CD4-positive, alpha-beta T cell treated with Interleukin-17A for 4 hours (primary cell): ENCODE measurements at regions not wholly inside any gene's neighbourhood (a gene's known extent, or its start where the extent isn't known, plus 50 kb on each side); places are given as distances from the start of the nearest gene placed in this dataset.
"Not testable (repeated sequence)": the region's sequence is repeated elsewhere in the genome, so short reads cannot be mapped to it uniquely, and the experiment has no call there.

Experiments
- DNase-seq: peaks from one replicate; pipeline ENCODE4 v3.0.0-alpha.2; 2020; ENCODE audit warnings: mixed read lengths

- DNase-seq = not testable (repeated sequence)
Measured at GRCh38 chr1:146883190-146883589, 54.9 kb upstream of the NBPF12 start.

DNA sequence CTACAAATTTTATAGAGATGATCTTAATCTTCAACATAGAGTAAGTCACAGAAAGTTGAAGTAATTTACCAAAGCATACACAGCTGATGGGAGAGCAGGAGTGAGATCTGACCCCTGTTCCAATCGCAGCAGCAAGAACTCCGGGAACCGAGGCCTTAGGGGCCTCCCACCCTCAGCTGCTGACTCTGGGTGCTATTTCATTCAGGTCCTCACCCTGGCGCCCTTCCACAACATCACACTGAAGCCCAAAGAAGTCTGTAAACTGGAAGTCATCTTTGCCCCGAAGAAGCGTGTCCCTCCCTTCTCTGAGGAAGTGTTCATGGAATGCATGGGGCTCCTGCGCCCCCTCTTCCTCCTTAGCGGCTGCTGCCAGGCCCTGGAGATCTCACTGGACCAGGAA lies 57.0 kb upstream of the NBPF12 start:
- not testable (repeated sequence) for DNase-seq

- not testable (repeated sequence) for DNase-seq
Measured at GRCh38 chr1:146863799-146864319, 74.3 kb upstream of the NBPF12 start.

DNA sequence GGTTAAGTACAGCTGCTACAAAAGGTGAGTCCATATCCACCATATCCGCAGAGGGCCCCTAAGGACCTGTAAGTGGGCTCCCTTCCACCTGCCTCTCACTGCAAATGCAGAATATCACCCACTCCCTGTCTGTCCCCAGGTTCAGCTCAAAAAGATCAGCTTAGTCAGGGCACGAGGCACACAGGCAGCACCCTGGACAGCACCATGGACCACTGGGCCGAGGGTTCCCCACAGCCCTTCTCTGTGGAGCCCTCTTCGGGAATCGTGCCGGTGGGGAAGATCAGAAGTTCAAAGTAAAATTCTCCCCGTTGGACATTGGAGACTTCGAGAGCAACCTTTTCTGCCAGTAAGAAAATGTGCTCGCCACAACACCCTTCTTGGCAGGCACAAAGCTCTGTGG lies 85.0 kb upstream of the NBPF12 start:
- DNase-seq = not testable (repeated sequence)

DNA sequence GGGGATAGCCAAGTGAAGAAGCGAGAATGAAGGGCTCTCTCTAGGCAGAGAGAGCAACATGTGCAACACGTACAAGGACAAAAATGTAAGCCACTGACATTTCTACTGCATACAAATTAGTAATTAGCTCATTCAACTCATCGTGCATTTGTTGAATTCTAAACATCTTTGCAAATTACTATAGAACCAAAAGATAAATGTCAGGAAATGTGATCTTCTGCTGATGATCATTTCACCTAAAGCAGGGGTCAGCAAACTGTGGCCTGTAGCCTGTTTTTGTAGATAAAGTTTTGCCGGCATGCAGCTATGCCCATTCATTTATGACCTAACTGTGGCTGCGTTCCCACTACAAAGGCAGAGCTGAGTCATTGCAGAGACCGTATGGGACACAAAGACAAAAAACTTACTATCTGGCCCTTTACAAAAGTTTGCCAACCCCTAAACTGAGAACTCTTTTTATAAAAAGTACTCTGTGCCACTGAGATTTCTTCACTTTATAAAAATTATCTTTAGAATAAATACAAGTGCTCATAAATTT lies 87.7 kb upstream of the NBPF12 start:
- DNase-seq = not testable (repeated sequence)

DNA sequence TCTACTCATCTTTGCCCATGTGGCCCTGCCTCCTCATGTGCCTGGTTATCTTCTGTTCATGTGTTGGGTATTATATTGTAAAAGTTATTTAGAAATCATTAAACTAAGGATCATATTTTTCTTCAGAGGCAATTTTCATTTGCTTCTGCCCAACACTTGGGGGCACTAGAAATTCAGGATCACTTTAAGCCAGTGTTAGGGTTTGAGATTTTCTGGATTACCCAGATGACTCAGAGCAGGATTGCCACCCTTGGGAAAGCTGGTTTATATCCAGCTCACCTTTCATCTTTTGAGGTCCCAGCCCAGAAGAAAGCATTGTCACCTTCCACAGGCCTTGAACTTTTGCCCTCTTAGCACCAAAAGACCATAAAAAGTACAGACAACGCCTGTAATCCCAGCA lies 99.4 kb upstream of the NBPF12 start:
- DNase-seq = not testable (repeated sequence)

DNA sequence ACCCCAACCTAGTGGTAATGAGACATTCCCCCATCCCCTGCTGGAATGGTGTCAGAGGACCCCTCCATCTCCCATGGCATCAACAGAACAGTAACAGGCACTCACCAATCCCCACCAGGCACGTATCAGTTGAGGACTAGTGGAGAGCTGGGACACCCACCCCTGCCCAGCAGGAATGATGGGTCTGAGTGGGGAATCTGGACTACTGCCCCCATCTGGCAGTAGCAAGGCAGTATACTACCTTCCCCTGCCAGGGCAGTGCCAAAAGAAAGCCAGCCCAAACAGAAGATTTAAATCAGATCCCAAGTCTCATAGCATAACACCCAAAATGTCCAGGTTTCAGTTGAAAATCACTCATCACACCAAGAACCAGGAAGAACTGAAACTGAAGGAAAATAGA lies 111.2 kb upstream of the NBPF12 start:
- not testable (repeated sequence) for DNase-seq

GRCh38 chr1:146794236-146794635 lies 143.9 kb upstream of the NBPF12 start:
- DNase-seq = not testable (repeated sequence)

GRCh38 chr1:146792725-146793124 lies 145.4 kb upstream of the NBPF12 start:
- not testable (repeated sequence) for DNase-seq

DNA sequence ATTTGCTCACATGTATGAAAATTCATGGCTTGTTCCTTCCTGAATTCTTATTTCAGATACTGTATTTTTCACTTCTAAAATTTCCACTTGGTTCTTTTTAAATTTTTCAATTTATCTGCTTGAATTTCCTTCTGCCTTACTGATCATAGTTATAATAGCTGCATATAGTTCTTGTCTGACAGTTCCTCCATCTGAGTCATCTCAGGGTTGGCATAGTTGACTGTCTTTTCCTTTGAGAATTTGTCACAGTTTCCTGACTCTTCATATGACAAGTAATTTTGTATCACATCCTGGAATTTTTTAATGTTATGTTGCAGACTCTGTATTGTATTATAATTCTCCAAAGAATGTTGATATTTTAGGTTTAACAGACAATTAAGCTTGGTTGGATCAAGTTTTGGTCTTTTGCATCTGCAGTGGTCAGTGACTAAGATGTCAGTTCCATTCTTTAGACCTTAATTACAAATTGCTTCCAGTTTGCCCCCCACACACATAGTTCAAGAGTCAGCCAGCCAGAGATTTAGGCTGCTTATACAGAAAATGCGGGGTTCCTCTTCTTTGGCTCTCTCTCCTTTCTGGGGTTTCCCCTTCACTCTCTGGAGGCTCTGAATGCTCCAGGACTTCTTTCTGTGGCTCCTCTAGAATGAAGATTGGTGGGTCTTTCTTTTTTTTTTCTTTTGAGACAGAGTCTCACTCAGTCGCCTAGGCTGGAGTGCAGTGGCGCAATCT lies 153.7 kb upstream of the NBPF12 start:
- not testable (repeated sequence) for DNase-seq

DNA sequence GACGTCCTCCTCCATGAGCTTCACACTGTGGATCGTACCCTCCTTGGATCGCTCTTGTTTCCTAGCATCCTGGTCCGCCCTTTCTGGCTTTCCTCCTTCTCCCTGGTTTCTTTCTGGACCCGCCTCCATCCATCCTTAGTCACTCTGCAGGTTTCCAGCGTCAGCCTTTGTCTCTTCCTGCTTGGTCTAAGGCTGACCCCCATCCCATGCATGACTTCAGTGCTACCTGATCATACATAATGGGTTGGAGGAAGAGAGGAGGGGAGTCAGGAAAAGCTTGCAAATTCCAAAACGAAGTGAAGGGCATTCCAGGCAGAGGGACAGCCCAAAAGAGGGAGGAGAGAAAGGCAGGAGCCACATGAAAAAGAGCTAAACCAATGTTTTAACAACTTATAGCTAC lies 156.9 kb upstream of the NBPF12 start:
- not testable (repeated sequence) for DNase-seq

GRCh38 chr1:146777826-146778602 lies 160.1 kb upstream of the NBPF12 start:
- not testable (repeated sequence) for DNase-seq

GRCh38 chr1:146774988-146775387 lies 163.1 kb upstream of the NBPF12 start:
- DNase-seq = not testable (repeated sequence)

DNA sequence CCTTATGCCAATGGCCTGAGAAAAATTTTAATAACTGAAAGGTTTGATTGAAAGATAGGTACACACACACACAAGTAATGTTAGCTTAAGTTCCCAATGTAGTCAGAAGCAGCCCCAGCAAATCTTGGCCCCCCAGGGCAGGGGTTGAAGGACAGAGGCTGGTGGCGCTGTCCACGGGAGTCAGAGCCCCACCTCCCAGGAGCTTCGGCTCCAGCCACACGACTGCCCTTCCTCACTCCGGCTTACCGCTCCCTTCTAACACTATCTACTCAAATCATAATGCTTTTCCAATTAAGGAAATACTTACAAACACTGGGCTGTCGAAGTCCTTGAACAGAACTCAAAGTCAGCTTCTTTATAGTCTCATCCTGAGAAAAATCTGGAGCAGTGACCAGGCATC lies 163.9 kb upstream of the NBPF12 start:
- DNase-seq = not testable (repeated sequence)

DNA sequence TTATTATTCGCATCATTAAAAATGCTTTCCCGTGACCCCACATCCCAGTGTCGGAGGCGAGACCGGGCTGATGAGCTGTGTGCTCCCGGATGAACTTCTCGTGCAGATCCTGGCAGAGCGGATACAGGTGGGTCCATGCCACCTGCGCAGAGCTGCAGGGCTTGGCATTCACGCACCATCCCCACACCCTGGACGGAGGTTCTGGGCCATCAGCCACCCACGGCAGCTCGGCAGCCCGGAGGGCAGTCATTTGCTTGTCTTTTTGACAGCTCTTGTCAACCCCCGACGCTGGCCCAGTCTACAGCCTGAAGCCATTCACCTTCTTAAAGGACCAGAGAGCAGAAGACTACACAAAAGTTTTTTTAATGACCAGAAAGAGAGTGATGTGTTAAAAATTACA lies 166.7 kb upstream of the NBPF12 start:
- DNase-seq = not testable (repeated sequence)

DNA sequence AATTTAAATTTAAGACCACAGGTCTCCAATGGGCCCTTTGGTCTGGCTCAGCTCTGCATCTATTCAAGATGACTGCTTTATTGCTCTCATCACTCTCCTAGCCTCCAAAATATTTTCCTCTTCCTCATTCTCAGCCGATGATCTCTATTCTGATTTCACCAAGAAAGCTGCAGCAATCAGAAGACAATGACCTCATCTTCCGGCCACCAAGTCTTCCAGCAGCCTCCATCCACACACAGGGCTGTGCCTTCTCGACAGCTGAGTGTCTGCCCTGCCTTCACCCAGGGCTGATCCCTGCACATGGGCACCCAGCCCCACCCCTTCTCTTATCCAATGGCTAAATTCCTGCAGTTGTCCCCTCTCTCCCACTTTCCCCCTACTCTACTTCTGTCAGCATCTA lies 167.1 kb upstream of the NBPF12 start:
- not testable (repeated sequence) for DNase-seq

GRCh38 chr1:146763234-146763633 lies 174.9 kb upstream of the NBPF12 start:
- DNase-seq = not testable (repeated sequence)

DNA sequence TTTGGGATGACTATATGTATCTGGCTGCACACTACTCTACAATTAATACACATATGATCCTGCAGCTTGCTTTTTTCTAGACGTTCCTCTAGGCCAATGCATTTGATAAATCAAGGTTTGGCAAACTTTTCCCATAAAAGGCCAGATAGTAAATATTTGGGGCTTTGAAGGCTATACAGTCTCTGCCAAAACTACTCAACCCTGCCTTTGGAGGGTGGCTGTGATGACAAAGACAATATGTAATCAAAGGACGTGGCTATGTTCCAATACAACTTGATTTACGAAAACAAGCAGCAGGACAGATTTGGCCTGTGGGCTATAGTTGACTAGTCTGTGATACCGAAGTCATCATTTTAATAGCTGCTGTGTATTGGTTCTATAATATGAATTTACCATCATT lies 181.3 kb upstream of the NBPF12 start:
- DNase-seq = not testable (repeated sequence)

DNA sequence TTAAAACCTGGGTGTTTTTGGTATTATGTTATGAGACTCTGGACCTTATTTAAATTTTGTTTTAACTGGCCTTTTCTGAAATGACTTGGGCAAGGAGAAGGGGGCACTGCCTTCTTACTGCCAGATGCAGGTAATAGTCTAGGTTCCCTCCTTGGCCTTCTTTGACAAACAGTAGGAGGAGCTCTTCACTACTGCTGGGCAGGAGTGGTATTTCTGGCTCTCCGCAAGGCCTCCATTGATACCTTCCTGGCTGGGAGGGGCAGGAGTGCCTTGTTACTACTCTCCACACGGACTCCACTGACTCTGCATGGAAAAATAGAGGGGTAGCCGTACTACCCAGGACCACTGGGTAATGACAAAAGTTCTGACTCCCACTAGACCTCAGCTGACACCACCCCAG lies 189.4 kb upstream of the NBPF12 start:
- DNase-seq = not testable (repeated sequence)

- DNase-seq = not testable (repeated sequence)
Measured at GRCh38 chr1:146731981-146732680, 206.0 kb upstream of the NBPF12 start.

DNA sequence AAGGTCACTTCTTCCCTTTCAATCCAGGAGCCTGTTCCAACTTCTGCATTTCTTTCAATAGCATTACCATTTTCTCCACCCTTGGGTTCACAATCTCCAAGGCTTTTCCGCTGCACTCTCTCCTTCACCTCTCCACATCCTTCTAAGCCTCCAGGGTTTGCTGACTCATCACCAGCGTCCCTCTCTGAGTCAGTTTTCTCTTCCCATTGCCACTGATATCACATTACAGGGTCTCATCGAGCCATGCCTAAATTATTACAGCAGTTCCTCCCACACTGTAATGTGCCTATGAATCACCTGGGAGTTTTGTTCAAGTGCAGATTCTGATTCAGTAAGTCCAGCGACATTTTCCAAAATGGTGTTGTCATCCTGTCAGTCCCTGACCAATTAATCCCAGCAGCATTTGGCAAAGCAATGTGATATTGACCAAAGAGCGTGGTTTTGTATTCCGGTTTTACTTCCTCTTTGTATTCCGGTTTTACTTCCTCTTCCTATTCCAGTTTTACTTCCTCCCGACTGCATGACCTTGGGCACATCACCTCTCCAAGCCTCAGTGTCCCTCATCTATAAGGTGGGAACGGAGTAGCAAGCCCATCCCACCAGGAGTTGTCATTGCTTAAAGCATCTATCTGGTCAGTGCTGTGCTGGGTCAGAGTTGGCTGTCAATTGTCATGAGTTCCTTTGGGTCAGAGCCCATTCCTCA lies 208.3 kb upstream of the NBPF12 start:
- not testable (repeated sequence) for DNase-seq

DNA sequence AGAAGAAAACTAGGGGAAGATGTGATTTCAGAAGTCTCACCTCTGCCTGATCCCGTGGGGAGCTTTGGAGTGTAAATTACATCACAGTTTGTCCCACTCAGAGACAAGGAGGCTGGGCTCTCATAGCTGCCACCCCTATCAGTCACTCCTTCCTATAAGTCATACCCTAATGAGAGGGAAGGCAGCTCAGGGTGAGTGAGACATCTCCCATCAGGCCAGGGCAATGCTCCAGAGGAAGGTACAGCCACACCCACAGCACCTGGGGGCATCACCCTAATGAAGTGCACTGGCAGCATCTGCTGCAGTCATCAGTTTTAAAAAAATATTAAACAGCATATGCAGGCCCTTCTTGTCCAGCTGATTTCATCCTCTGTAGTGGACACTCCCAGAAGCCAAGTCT lies 223.1 kb upstream of the NBPF12 start:
- DNase-seq = not testable (repeated sequence)
